T-helper 1 cell treated with Interleukin-12 subunit alpha and Interleukin-12 subunit beta and Interleukin-4 antibody, amounts not matched to agents 30 ng/mL and 1 ng/mL, for 36 hours (primary cell): ENCODE measurements at regions not wholly inside any gene's neighbourhood (a gene's known extent, or its start where the extent isn't known, plus 50 kb on each side); places are given as distances from the start of the nearest gene placed in this dataset.
"Not testable (repeated sequence)": the region's sequence is repeated elsewhere in the genome, so short reads cannot be mapped to it uniquely, and the experiment has no call there.

Experiments
- intact Hi-C: fragments of 100-400 bp; cut with micrococcal nuclease; formaldehyde crosslinking; loops from one replicate; pipeline ENCODE4 v1.15.1; 2024

- intact Hi-C loops, result no loop called here
These were observed 471.7 kb downstream of the GASK1B start for GRCh38 chr4:157700898-157701694.

DNA sequence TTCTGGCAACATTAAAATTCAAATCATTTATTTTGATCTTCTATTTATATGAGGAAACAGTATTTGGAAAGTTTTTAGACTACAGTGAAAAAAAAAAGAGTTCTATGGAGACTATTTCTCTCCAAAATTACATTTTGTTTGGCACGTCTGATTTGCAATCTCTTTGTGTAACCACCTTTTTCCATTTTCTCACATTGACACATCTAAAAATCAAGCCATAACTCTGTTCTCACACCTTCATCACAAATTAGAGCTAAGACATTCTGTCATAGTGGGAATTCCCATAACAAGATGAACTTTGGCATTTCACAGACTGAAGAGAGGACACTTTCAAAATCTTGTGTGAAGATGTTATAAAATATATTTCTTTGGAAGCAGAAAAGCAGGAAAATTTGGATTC is 468.9 kb downstream of the GRIA2 start:
- intact Hi-C loops, result no loop called here

DNA sequence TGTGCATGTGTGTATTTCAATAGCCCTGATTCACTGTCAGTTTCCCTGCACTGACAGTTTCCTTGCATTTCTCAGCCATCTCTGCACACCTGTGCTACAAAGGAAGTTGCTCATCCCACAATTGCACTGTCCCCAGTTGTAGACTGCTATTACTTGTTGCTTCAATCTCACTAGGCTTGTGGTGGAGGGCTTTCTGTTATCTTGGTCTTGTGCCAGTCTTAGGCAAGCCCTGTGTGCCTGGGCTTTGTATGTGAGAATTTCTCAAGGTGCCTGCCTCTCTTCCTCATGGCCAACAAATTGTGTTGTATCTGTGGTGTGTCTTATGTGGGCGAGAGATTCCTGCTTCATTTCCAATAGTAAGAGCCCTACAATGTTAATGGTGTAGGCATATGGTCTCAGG is 467.4 kb downstream of the GRIA2 start:
- intact Hi-C loops, result no loop called here

DNA sequence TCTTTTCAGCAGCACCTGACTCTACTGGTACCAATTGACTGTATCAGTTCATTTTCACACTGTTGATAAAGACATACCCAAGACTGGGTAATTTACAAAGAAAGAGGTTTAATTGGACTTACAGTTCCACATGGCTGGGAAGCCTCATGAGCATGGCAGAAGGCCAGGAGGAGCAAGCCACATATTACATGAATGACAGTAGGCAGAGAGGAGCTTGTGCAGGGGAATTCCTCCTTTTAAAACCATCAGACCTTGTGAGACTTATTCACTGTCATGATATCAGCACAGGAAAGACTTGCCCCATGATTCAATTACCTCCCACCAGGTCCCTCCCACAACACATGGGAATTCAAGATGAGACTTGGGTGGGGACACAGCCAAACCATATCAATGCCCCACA is 458.8 kb downstream of the GRIA2 start:
- intact Hi-C loops, result not testable (repeated sequence)

GRCh38 chr4:157678478-157678877 is 457.9 kb downstream of the GRIA2 start:
- intact Hi-C loops, result no loop called here

- intact Hi-C loops, result no loop called here
These were observed 454.2 kb downstream of the GRIA2 start for GRCh38 chr4:157674699-157675098.

GRCh38 chr4:157667836-157668235 is 447.3 kb downstream of the GRIA2 start:
- intact Hi-C loops, result no loop called here

GRCh38 chr4:157664726-157665125 is 444.2 kb downstream of the GRIA2 start:
- intact Hi-C loops, result no loop called here

DNA sequence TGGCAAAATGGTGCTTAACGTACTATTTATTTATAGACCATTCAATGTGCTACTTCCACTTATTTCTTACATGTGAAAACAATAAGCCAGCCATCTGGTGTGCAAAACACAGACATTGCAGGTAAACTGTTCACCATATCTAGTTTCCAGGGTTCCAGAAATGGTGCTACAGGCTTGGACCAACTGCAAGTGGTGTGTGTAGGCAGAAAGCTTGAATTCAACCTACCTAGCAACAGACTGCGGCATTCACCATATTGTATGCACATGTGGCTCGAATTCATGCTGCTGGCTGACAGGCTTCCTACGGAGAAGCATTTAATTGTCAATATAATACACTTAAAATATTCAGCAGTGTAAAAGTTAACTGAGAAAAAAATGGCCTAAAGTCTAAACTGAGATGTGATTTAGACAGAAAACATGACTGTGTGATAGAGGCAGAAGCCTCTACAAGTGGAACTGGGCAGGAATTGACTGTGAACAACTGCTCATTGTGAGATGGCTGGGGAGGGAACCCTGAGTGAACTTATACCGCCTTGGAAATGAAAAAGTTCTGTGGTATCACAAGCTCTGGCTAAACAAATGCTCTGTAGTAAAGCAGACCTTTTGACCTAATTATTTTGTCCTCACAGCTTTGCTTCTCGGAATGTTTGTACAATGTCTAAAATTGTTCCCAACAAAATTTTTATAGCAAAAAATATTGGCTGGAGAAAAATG is 434.7 kb downstream of the GRIA2 start:
- intact Hi-C loops, result no loop called here

DNA sequence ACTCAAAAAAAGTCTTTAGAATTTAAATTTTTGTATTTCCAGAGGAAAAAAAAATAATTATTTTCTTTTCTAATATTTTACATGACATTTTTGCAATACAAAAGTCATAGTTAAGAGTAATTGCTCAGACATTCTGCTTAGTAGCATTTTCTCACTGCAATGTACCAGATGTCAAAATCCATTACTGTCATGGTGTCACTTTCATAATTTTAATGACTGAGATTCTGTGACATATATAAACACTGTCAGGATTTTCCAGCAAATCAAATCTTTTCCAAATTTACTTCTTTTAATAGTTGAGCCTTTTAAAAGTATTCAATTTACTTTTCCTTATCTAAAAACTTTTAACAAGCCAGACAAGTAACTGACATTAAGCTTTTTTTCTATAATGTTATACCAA is 422.7 kb downstream of the GRIA2 start:
- intact Hi-C loops, result no loop called here

DNA sequence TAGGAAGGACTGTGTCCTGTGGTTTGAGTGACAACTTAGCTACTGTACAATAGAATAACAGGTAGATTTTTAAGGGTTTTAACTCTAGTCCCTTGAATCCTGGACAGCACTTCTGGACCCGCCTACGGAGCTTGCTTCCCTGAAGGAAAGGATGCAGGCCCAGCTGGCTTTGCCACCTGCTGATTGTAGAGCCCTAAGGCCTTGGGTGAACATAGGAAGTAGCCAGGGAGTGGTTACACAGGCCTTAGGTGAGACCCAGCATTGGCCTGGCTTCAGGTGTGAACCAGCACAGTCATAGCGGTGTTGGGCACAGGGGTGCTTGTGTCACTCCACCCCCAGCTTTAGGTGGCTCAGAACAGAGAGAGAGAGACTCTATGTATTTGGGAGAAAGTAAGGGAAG is 413.5 kb downstream of the GRIA2 start:
- intact Hi-C loops, result loop anchor here (5.0 kb wide), 1 partner anchor 1732 kb away; the partner anchor contains the start of gene TDO2

DNA sequence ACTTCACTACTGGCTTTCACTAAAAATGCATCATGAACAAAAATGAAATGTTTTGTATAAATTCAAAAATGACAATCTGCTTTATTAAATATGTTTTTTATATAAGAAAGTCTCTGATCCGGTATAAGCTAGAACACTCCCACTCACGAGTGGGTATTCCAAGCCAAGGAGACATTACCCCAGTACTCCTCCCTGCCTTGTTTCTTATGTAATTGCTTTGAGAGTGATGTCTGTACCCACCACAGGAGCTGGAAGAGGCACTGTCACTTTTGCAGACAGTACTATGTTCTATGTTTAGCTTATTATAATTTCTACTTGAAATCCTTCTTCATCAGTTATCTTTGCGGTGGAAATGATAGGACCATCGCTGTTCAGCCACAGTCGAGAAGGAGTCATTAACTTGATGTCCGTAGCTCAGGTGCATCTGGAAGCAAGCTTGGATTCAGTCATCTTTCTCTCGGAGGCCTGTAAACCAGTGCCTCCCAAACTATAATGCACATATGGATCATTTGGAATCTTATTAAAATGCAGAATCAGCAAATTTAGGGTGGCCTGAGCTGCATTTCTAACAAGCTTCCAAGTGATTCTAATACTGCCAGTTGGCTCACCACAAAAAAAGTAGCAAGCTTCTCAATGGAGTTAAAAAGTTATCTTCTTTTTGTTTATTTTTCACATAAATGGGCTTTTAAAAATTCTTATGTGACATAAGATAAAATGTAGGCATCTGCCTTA is 396.4 kb downstream of the GRIA2 start:
- intact Hi-C loops, result no loop called here

GRCh38 chr4:157607996-157608395 is 387.5 kb downstream of the GRIA2 start:
- intact Hi-C loops, result no loop called here

GRCh38 chr4:157600583-157600982 is 380.1 kb downstream of the GRIA2 start:
- intact Hi-C loops, result no loop called here

DNA sequence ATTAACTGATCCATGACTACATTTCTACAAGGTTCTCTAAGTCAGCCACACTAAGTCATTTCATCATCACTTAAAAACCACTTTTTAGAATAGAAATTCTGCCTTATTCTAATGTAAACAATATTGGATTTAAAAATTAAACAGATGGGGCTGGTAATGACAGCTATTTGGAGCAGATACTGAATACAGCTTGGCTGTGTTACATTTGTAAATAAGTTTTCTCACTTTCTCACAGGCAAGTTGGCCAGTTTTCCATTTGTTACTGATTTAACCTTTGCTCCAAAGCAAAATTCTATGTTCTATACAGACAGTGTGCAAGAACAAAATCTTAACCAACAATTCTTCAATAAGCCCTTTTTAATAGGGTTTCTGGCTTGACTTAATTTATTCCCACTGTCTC is 370.7 kb downstream of the GRIA2 start:
- intact Hi-C loops, result no loop called here

- intact Hi-C loops, result no loop called here
These were observed 370.2 kb downstream of the GRIA2 start for GRCh38 chr4:157590679-157591078.

DNA sequence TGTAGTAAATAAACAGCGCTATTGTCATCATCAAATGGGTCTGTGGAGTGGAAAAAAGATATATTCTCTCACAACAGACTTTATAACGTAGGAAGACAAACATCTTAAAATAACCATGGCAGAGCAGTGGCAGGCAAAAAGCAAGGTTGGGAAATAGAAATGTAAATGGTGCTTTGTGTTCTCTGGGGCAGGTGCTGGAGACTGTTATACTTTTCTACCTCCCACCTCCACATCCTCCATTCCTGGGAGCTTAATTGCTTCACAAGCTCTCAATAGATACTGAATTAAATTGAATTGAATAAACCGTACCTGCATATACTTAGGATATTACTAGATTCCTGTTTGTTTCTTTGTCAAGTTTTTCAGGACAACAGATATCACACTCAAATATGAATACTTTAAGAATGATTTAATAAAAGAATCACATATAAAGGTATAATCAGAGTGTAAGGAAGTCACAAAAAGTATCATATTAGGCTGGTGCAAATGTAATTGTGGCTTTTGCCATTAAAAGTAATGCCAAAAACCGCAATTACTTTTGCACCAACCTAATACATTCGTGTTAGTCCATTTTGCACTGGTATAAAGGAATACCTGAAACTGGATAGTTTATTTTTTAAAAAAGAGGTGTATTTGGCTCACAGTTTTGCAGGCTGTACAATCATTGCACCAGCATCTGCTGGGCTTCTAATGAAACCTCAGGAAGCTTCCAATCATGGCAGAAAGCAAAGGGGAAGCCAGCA is 367.3 kb downstream of the GRIA2 start:
- intact Hi-C loops, result no loop called here

GRCh38 chr4:157582141-157582540 is 361.6 kb downstream of the GRIA2 start:
- intact Hi-C loops, result no loop called here

GRCh38 chr4:157576671-157577217 is 356.2 kb downstream of the GRIA2 start:
- intact Hi-C loops, result no loop called here

- intact Hi-C loops, result no loop called here
These were observed 354.8 kb downstream of the GRIA2 start for GRCh38 chr4:157575339-157575738.

- intact Hi-C loops, result no loop called here
These were observed 354.1 kb downstream of the GRIA2 start for GRCh38 chr4:157574606-157575005.
